GM12872 (cell line): ENCODE measurements at regions not wholly inside any gene's neighbourhood (a gene's known extent, or its start where the extent isn't known, plus 50 kb on each side); places are given as distances from the start of the nearest gene placed in this dataset.

Source experiments
- TF ChIP-seq, protein P1 (sequence below): IDR thresholded peaks from 3 replicates; pipeline ENCODE4 v1.5.1; 2011; ENCODE audit warnings: low read depth, mild to moderate bottlenecking, low read length, moderate library complexity; ENCODE audit not compliant: insufficient read depth

DNA sequence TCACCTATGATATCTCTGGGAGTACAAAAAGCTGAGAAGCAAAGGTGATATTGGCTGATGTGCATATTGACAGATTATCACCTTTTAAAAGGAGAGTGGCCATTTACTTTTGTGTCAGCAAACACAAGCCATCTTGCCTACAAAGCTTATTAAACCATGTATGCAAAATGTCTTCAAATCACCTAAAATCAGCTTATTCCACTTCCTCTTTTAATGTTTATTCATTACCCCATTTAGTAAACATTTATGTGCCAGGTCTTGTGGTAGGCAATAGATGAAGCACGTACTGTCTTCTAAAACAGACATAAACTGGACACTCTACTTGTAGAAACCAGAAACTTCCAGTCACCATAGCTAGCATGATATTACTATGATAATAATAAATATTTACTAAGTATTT lies 354.6 kb downstream of the RBM26 start:
- TF ChIP-seq, protein P1, sequence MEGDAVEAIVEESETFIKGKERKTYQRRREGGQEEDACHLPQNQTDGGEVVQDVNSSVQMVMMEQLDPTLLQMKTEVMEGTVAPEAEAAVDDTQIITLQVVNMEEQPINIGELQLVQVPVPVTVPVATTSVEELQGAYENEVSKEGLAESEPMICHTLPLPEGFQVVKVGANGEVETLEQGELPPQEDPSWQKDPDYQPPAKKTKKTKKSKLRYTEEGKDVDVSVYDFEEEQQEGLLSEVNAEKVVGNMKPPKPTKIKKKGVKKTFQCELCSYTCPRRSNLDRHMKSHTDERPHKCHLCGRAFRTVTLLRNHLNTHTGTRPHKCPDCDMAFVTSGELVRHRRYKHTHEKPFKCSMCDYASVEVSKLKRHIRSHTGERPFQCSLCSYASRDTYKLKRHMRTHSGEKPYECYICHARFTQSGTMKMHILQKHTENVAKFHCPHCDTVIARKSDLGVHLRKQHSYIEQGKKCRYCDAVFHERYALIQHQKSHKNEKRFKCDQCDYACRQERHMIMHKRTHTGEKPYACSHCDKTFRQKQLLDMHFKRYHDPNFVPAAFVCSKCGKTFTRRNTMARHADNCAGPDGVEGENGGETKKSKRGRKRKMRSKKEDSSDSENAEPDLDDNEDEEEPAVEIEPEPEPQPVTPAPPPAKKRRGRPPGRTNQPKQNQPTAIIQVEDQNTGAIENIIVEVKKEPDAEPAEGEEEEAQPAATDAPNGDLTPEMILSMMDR = no peak

DNA sequence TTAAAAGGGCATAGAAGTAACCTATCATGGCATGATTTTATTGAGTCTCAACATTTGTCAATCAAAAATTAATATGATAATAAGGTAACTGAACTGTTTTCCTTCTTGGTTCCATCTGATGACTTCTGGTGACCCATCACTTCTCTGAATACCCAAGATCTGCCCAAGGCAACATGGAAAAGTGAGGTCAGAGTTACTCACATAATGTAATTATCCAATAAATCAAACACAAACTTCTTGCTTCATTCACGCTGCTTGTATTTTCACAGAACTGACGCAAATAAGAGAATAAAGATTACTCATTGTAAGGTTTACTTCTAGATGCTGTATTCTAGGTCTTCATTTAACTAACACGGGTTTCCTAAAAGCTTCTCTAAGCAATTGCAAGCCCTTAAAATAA lies 361.6 kb downstream of the RBM26 start:
- TF ChIP-seq, protein P1 = no peak

GRCh38 chr13:79043208-79043607 lies 362.8 kb downstream of the RBM26 start:
- TF ChIP-seq, protein P1 = peak; percentile 27; the same call in 1 of the 3 replicates

DNA sequence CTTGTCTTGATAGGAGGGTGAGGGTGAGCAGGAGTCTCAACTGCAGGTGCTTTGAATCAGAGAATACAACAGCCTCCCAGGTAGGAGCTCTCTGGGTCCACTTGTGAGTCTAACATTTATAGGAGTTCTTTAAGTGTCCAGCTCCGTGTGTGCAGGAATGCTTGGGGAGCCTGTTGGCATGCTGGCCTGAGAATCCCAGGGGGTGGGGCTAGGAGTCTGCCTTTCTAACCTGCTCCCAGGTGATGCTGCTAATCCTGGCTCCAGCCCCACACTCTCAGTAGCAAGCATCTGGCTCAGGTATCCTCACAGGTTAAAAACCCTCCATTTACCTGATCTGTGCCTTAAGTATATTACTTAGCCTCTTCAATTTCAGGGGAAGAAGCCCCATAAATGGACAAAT lies 368.9 kb downstream of the RBM26 start:
- TF ChIP-seq, protein P1 = no peak

- TF ChIP-seq, protein P1 = no peak
Observed at GRCh38 chr13:79034341-79034740, 371.7 kb downstream of the RBM26 start.

DNA sequence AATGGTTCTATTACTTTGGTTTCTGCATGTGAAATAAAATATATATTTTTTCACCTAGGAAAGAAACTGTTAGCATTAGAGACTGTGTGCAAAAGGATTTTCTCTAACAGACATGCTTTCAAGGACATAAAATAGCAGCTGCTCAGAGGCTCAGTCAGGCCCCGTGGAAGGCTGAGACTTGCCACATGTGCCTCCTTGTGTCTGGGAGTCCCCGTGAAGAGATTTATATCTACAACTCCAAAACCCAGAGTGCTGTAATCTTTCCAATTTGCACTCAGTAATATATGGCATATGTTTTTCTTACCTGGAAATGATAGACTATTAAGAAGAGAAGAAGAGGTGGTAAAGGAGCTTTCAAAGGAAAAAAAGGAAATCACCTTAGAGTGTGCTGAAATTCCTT lies 371.6 kb upstream of the OBI1 start:
- TF ChIP-seq, protein P1 = no peak

GRCh38 chr13:79018166-79018565 lies 359.2 kb upstream of the OBI1 start:
- TF ChIP-seq, protein P1 = 0 out of 3 replicates have a peak, but pooled peaks have one; percentile 11

DNA sequence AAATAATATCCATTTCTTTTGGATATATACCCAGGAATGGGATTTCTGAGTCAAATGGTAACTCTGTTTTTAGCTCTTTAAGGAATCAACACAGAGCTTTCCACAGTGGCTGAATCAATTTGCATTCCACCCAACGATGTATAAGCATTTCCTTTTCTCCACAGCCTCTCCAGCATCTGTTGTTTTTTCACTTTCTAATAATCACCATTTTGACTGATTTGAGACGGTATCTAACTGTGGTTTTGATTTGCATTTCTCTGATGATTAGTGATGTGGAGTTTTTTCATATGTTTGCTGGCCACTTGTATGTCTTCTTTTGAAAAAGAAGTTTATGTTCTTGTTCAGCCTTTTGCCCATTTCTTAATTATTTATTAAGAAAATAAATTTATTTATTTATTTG lies 352.2 kb upstream of the OBI1 start:
- TF ChIP-seq, protein P1 = no peak
